ENCODE measurements at regions not wholly inside any gene's neighbourhood (a gene's known extent, or its start where the extent isn't known, plus 50 kb on each side); places are given as distances from the start of the nearest gene placed in this dataset.

DNA sequence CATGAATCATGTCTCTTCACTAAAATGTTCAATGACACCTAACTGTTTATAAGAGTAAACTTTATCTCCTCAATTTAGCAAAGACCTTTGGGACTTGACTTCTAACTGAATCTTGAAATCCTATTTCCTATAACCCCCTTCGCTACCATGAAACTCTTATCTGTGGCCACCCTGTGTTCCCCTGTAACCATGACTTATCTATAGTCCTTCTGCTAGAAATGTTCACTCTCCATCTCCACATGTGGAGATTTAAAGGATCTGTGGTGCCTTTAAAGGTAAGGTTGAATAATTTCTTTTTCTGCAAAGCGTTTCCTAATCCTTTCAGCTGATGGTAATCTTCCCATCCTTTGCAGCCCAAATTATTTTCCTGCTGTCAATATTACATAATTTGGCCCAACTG is 436.3 kb upstream of the RUNX1 start:
- Histone ChIP-seq H3K27me3 (ENCODE audit: control insufficient read depth in 2 of 2, insufficient read depth in 2 of 2, low read length in 2 of 2) (no peaks in the 10 kb centered on the region), H3K9ac (ENCODE audit: insufficient read depth, low read length, poor library complexity, severe bottlenecking) (no peak overlapping the region), H3K4me1 (ENCODE audit: control insufficient read depth in 1 of 2, insufficient read depth in 2 of 2, low read length in 2 of 2) (no peaks in the 10 kb centered on the region), H3K27ac (ENCODE audit: low read depth in 1 of 2, low read length in 2 of 2) (no peak overlapping the region), H3K4me3 (replicated peaks in 1 of 3; ENCODE audit: low read depth in 2 of 3, low read length in 3 of 3) (no peak overlapping the region), H3K36me3 (replicated peaks in 1 of 2; ENCODE audit: control insufficient read depth in 1 of 2, insufficient read depth in 2 of 2, low read length in 2 of 2) (no peaks in the 10 kb centered on the region), H3K79me2 (ENCODE audit: insufficient read depth, low read length) (no peaks in the 10 kb centered on the region), H4K20me1 (ENCODE audit: insufficient read depth, low read length) (no peaks in the 10 kb centered on the region), H2AFZ (ENCODE audit: insufficient read depth, low read depth, low read length, poor library complexity, severe bottlenecking) (no peak overlapping the region), H3K9me3 (replicated peaks in 1 of 2; ENCODE audit: control insufficient read depth in 1 of 2, insufficient read depth in 1 of 2, low read length in 2 of 2) (no peaks in the 10 kb centered on the region), H3K4me2 (replicated peaks; ENCODE audit: extremely low read depth, low read length, poor library complexity, severe bottlenecking) (no peak overlapping the region)
- H3K27me3 Mint-ChIP-seq (ENCODE audit: low read depth in 3 of 3) = peaks cover 0 to 5% (median 5%) of the 10 kb centered on the region in 3 donors
- H3K36me3 Mint-ChIP-seq = no peaks in the 10 kb centered on the region
- H3K9me3 Mint-ChIP-seq = peaks cover 0 to 5% (median 0%) of the 10 kb centered on the region in 7 donors
- no peak overlapping the region for H3K27ac Mint-ChIP-seq
- intact Hi-C loops (cut with micrococcal nuclease) = no loop called here
- TF ChIP-seq, protein P1, sequence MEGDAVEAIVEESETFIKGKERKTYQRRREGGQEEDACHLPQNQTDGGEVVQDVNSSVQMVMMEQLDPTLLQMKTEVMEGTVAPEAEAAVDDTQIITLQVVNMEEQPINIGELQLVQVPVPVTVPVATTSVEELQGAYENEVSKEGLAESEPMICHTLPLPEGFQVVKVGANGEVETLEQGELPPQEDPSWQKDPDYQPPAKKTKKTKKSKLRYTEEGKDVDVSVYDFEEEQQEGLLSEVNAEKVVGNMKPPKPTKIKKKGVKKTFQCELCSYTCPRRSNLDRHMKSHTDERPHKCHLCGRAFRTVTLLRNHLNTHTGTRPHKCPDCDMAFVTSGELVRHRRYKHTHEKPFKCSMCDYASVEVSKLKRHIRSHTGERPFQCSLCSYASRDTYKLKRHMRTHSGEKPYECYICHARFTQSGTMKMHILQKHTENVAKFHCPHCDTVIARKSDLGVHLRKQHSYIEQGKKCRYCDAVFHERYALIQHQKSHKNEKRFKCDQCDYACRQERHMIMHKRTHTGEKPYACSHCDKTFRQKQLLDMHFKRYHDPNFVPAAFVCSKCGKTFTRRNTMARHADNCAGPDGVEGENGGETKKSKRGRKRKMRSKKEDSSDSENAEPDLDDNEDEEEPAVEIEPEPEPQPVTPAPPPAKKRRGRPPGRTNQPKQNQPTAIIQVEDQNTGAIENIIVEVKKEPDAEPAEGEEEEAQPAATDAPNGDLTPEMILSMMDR (IDR thresholded peaks at IDR 0.05) = no peak
- no peak overlapping the region for H3K4me3 Mint-ChIP-seq
- no CpG with 5 or more reads among the region's 2 CpGs for WGBS (ENCODE audit: insufficient coverage)
- DNase-seq = no peak
- H3K4me1 Mint-ChIP-seq = peaks cover under 1% of the 10 kb centered on the region

DNA sequence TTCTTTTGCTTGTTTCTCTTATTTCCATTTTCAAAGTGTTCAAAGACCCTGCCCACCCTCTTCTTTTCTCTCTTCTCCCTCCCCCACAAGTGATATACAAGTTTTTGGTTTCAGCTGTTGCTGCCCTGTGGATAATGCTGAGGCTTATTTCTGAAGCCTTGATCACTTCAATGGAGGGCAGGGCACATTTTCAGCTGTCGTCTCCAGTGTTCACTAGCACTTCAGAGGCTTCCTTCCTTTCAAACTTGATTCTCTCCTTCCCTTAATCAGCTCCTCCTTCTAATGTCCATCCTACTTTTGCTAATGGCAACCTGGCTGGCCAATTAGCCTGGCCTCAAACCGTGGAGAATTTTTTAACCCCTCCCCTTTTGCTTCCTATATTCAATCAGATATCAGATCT is 435.7 kb upstream of the RUNX1 start:
- Histone ChIP-seq H3K4me3 (replicated peaks in 1 of 3; ENCODE audit: low read depth in 2 of 3, low read length in 3 of 3) (no peak overlapping the region), H3K79me2 (ENCODE audit: insufficient read depth, low read length) (no peaks in the 10 kb centered on the region), H3K27me3 (ENCODE audit: control insufficient read depth in 2 of 2, insufficient read depth in 2 of 2, low read length in 2 of 2) (no peaks in the 10 kb centered on the region), H3K4me2 (replicated peaks; ENCODE audit: extremely low read depth, low read length, poor library complexity, severe bottlenecking) (no peak overlapping the region), H3K27ac (ENCODE audit: low read depth in 1 of 2, low read length in 2 of 2) (no peak overlapping the region), H2AFZ (ENCODE audit: insufficient read depth, low read depth, low read length, poor library complexity, severe bottlenecking) (no peak overlapping the region), H3K36me3 (replicated peaks in 1 of 2; ENCODE audit: control insufficient read depth in 1 of 2, insufficient read depth in 2 of 2, low read length in 2 of 2) (no peaks in the 10 kb centered on the region), H4K20me1 (ENCODE audit: insufficient read depth, low read length) (no peaks in the 10 kb centered on the region), H3K9ac (ENCODE audit: insufficient read depth, low read length, poor library complexity, severe bottlenecking) (no peak overlapping the region), H3K4me1 (ENCODE audit: control insufficient read depth in 1 of 2, insufficient read depth in 2 of 2, low read length in 2 of 2) (no peaks in the 10 kb centered on the region), H3K9me3 (replicated peaks in 1 of 2; ENCODE audit: control insufficient read depth in 1 of 2, insufficient read depth in 1 of 2, low read length in 2 of 2) (no peaks in the 10 kb centered on the region)
- Mint-ChIP-seq H3K4me1 (no peaks in the 10 kb centered on the region), H3K9me3 (peaks cover 0 to 5% (median 0%) of the 10 kb centered on the region in 7 donors), H3K27me3 (ENCODE audit: low read depth in 3 of 3) (peaks cover 0 to 5% (median 5%) of the 10 kb centered on the region in 3 donors), H3K36me3 (no peaks in the 10 kb centered on the region), H3K27ac (no peak overlapping the region), H3K4me3 (no peak overlapping the region)
- no peak for DNase-seq
- WGBS (ENCODE audit: insufficient coverage) = 75% methylated on average over 1 of the region's 2 CpGs
- TF ChIP-seq, protein P1 (IDR thresholded peaks at IDR 0.05) = no peak
- intact Hi-C loops (cut with micrococcal nuclease) = no loop called here

Data from CD14-positive monocyte (primary cell).